GM12878 (cell line): ENCODE measurements at regions not wholly inside any gene's neighbourhood (a gene's known extent, or its start where the extent isn't known, plus 50 kb on each side); places are given as distances from the start of the nearest gene placed in this dataset.

Source experiments
- ATAC-seq: fragments of 200-7000 bp; cut with Tn5 transposase; 3 replicates; pipeline ENCODE4 v1.9.1; 2020; ENCODE audit warnings: mild to moderate bottlenecking, moderate library complexity
- BruUV-seq: library from RNA; stranded (reverse); fragments of 400-500 nt; replicated peaks from 2 replicates; lab custom pipeline; 2021; lab: Mats Ljungman, UMichigan
- CTCF ChIA-PET: fragments of 300-600 bp; sonication (Branson Sonifier 250); formaldehyde crosslinking; extraction: SDS; loops from one replicate; lab custom pipeline; 2021; ENCODE audit warnings: inconsistent platforms; lab: Yijun Ruan, JAX
- POLR2A ChIA-PET: fragments of 350-600 bp; formaldehyde crosslinking; extraction: SDS; loops from one replicate; lab custom pipeline; 2021; ENCODE audit warnings: inconsistent platforms; lab: Charles Lee
- RAD21 ChIA-PET: fragments of 300-600 bp; sonication (Branson Sonifier 250); formaldehyde crosslinking; loops from one replicate; lab custom pipeline; 2023; ENCODE audit warnings: antibody characterized with exemption; ENCODE audit not compliant: unreplicated experiment; lab: Charles Lee
- SMC1A ChIA-PET: fragments of 300-600 bp; sonication (Branson Sonifier 250); formaldehyde crosslinking; loops from one replicate; lab custom pipeline; 2023; ENCODE audit not compliant: unreplicated experiment, uncharacterized antibody; lab: Charles Lee
- DNase-seq: peaks from one replicate; pipeline ENCODE4 v3.0.0-alpha.2; 2011; ENCODE audit warnings: low read depth, low spot score
- FAIRE-seq: peaks from 3 replicates; lab custom pipeline; 2011; peaks lifted over from hg19 to GRCh38; lab: Jason Lieb, UNC
- H2AFZ ChIP-seq: 2 replicates; pipeline ENCODE4 v1.6.0; 2011; ENCODE audit warnings: low read depth, low read length, control low read depth; ENCODE audit not compliant: control insufficient read depth
- H3K27ac ChIP-seq: 2 replicates; pipeline ENCODE4 v1.5.1; 2011; ENCODE audit warnings: control low read depth; ENCODE audit not compliant: control insufficient read depth, insufficient read depth
- H3K27me3 ChIP-seq, 2 experiments: replicated peaks in 1 of 2; 2 replicates each; pipeline versions ENCODE4 v1.6.0 to v1.6.1; 2011; ENCODE audit warnings: low read length in 1 of 2; ENCODE audit not compliant: control insufficient read depth in 2 of 2, insufficient read depth in 2 of 2
- H3K36me3 ChIP-seq, 2 experiments: 2 replicates each; pipeline ENCODE4 v1.5.1; 2011; ENCODE audit warnings: low read length in 1 of 2; ENCODE audit not compliant: control insufficient read depth in 2 of 2, insufficient read depth in 2 of 2
- H3K4me1 ChIP-seq: 2 replicates; pipeline ENCODE4 v1.6.1; 2011; ENCODE audit warnings: mild to moderate bottlenecking, low read length, moderate library complexity, mixed read lengths; ENCODE audit not compliant: control insufficient read depth, insufficient read depth
- H3K4me2 ChIP-seq: 2 replicates; pipeline ENCODE4 v1.6.0; 2011; ENCODE audit warnings: control low read depth; ENCODE audit not compliant: control insufficient read depth, insufficient read depth
- H3K4me3 ChIP-seq: fragments of 200-600 bp; sonication (generic); 2 replicates; pipeline ENCODE4 v1.5.1; 2016
- H3K79me2 ChIP-seq: 2 replicates; pipeline ENCODE4 v1.6.0; 2011; ENCODE audit warnings: low read length; ENCODE audit not compliant: control insufficient read depth, insufficient read depth
- H3K9ac ChIP-seq: 2 replicates; pipeline ENCODE4 v1.8.0; 2011; ENCODE audit warnings: low read length, control low read depth, mixed read lengths; ENCODE audit not compliant: control insufficient read depth, insufficient read depth
- H3K9me3 ChIP-seq: replicated peaks from 3 replicates; pipeline ENCODE4 v1.5.1; 2011; ENCODE audit warnings: mild to moderate bottlenecking, low read length; ENCODE audit not compliant: control insufficient read depth, insufficient read depth
- H4K20me1 ChIP-seq: 2 replicates; pipeline ENCODE4 v1.6.0; 2011; ENCODE audit not compliant: control insufficient read depth, insufficient read depth
- BRCA1 ChIP-seq: IDR thresholded peaks from 2 replicates; pipeline ENCODE4 v1.6.1; 2011; ENCODE audit warnings: low read depth, low read length, improper control_type of control experiment
- DPF2 ChIP-seq: fragments of 450-650 bp; IDR thresholded peaks from 2 replicates; pipeline ENCODE4 v1.6.1; 2017; ENCODE audit warnings: mild to moderate bottlenecking
- EP300 ChIP-seq, 2 experiments: fragments of 150-350 bp in 1 of 2; IDR thresholded peaks; 2 replicates each; pipeline ENCODE4 v1.6.1; 2011 to 2012; ENCODE audit warnings: low read depth in 2 of 2, low read length in 2 of 2, borderline replicate concordance in 1 of 2, improper control_type of control experiment in 1 of 2, inconsistent platforms in 1 of 2; ENCODE audit not compliant: control insufficient read depth in 1 of 2
- IRF5 ChIP-seq: fragments of 450-650 bp; IDR thresholded peaks from 2 replicates; pipeline ENCODE4 v1.6.1; 2017; ENCODE audit warnings: borderline replicate concordance
- JUNB ChIP-seq: IDR thresholded peaks from 2 replicates; pipeline ENCODE4 v1.6.1; 2016; ENCODE audit warnings: antibody characterized with exemption, mild to moderate bottlenecking
- MEF2A ChIP-seq: IDR thresholded peaks from 2 replicates; pipeline ENCODE4 v1.6.1; 2011; ENCODE audit warnings: low read depth, mild to moderate bottlenecking, low read length, moderate library complexity; ENCODE audit not compliant: insufficient read depth
- SMARCA5 ChIP-seq: fragments of 450-650 bp; IDR thresholded peaks from 2 replicates; pipeline ENCODE4 v1.6.1; 2017; ENCODE audit warnings: mild to moderate bottlenecking
- SMC3 ChIP-seq: IDR thresholded peaks from 2 replicates; pipeline ENCODE4 v1.6.1; 2011; ENCODE audit warnings: low read length, improper control_type of control experiment, borderline replicate concordance
- SP1 ChIP-seq: IDR thresholded peaks from one replicate; pipeline ENCODE4 v1.6.1; 2011; ENCODE audit warnings: low read depth, low read length
- TARDBP ChIP-seq: IDR thresholded peaks from 2 replicates; pipeline ENCODE4 v1.6.1; 2016; ENCODE audit warnings: borderline replicate concordance
- USF1 ChIP-seq: IDR thresholded peaks from 2 replicates; pipeline ENCODE4 v1.6.1; 2011; ENCODE audit warnings: borderline replicate concordance, low read depth, mild to moderate bottlenecking, moderate library complexity, mixed read lengths, low read length; ENCODE audit not compliant: insufficient read depth; ENCODE audit errors: extremely low read length
- ZBTB40 ChIP-seq: fragments of 450-650 bp; IDR thresholded peaks from 2 replicates; pipeline ENCODE4 v1.6.1; 2016; ENCODE audit warnings: mild to moderate bottlenecking, moderate library complexity, borderline replicate concordance
- ZNF217 ChIP-seq: fragments of 450-650 bp; IDR thresholded peaks from 2 replicates; pipeline ENCODE4 v1.6.1; 2017; ENCODE audit warnings: antibody characterized with exemption, mild to moderate bottlenecking
- WGBS: methylation state at CpG from one replicate; pipeline ENCODE4 v1.1.6; 2016; ENCODE audit warnings: low lambda C conversion rate; ENCODE audit not compliant: insufficient replicate concordance, insufficient coverage; ENCODE audit errors: missing lambda C conversion rate; 5-methylcytosine and 5-hydroxymethylcytosine counted together
- in situ Hi-C: fragments of 300-500 bp; cut with MboI; formaldehyde crosslinking; loops from 9 replicates; pipeline ENCODE4 v1.14.3; 2018; ENCODE audit warnings: mixed read lengths
- intact Hi-C: fragments of 100-400 bp; cut with micrococcal nuclease; formaldehyde crosslinking; loops from one replicate; pipeline ENCODE4 v1.14.2; 2022; ENCODE audit not compliant: unreplicated experiment
- TF ChIP-seq, protein P1 (sequence below): fragments of 450-650 bp; IDR thresholded peaks from 2 replicates; pipeline ENCODE4 v1.6.1; 2016; ENCODE audit warnings: mild to moderate bottlenecking
- TF ChIP-seq, protein P2 (sequence below): fragments of 150-350 bp; IDR thresholded peaks from 2 replicates; pipeline ENCODE4 v1.6.1; 2016; ENCODE audit warnings: low read depth, low read length

DNA sequence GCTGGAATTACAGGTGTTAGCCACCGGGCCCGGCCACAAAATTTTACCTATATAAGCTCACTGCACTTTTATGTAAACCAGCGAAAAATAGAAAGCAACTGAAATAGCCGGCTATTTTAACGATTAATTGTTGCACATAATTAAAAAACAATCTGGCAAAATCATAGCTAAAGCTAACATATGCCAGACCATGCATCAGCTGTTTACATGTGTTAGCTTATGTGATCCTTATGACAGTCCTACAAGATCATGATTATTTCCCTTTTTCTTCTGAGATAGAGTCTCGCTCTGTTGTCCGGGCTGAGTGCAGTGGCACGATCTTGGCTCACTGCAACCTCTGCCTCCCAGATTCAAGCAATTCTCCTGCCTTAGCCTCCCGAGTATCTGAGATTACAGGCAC, 157.0 kb downstream of the ZFP64 start:
- Histone ChIP-seq H2AFZ (no peak overlapping the region), H4K20me1 (no peaks in the 10 kb centered on the region), H3K9ac (no peak overlapping the region), H3K4me2 (no peak overlapping the region), H3K36me3 (no peaks in the 10 kb centered on the region), H3K9me3 (no peaks in the 10 kb centered on the region), H3K4me3 (no peak overlapping the region), H3K79me2 (no peaks in the 10 kb centered on the region), H3K27me3 (no peaks in the 10 kb centered on the region), H3K27ac (no peak overlapping the region), H3K4me1 (no peaks in the 10 kb centered on the region)
- ChIA-PET POLR2A (no interaction called here), RAD21 (no interaction called here), SMC1A (no interaction called here), CTCF (no interaction called here)
- TF ChIP-seq MEF2A, result no peak
- no peak for TF ChIP-seq SMARCA5
- no peak for TF ChIP-seq IRF5
- TF ChIP-seq BRCA1, result no peak
- TF ChIP-seq SMC3, result no peak
- TF ChIP-seq, protein P1, sequence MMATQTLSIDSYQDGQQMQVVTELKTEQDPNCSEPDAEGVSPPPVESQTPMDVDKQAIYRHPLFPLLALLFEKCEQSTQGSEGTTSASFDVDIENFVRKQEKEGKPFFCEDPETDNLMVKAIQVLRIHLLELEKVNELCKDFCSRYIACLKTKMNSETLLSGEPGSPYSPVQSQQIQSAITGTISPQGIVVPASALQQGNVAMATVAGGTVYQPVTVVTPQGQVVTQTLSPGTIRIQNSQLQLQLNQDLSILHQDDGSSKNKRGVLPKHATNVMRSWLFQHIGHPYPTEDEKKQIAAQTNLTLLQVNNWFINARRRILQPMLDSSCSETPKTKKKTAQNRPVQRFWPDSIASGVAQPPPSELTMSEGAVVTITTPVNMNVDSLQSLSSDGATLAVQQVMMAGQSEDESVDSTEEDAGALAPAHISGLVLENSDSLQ, result no peak
- no peak for TF ChIP-seq ZBTB40
- no peak for TF ChIP-seq USF1
- no peak for TF ChIP-seq JUNB
- TF ChIP-seq ZNF217, result no peak
- TF ChIP-seq TARDBP, result no peak
- TF ChIP-seq, protein P2, sequence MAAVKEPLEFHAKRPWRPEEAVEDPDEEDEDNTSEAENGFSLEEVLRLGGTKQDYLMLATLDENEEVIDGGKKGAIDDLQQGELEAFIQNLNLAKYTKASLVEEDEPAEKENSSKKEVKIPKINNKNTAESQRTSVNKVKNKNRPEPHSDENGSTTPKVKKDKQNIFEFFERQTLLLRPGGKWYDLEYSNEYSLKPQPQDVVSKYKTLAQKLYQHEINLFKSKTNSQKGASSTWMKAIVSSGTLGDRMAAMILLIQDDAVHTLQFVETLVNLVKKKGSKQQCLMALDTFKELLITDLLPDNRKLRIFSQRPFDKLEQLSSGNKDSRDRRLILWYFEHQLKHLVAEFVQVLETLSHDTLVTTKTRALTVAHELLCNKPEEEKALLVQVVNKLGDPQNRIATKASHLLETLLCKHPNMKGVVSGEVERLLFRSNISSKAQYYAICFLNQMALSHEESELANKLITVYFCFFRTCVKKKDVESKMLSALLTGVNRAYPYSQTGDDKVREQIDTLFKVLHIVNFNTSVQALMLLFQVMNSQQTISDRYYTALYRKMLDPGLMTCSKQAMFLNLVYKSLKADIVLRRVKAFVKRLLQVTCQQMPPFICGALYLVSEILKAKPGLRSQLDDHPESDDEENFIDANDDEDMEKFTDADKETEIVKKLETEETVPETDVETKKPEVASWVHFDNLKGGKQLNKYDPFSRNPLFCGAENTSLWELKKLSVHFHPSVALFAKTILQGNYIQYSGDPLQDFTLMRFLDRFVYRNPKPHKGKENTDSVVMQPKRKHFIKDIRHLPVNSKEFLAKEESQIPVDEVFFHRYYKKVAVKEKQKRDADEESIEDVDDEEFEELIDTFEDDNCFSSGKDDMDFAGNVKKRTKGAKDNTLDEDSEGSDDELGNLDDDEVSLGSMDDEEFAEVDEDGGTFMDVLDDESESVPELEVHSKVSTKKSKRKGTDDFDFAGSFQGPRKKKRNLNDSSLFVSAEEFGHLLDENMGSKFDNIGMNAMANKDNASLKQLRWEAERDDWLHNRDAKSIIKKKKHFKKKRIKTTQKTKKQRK, result no peak
- no peak for TF ChIP-seq EP300 (IDR thresholded peaks at IDR 0.05; ENCODE audit: borderline replicate concordance in 1 of 2, control insufficient read depth in 1 of 2, low read depth in 2 of 2, low read length in 2 of 2)
- no peak for TF ChIP-seq DPF2
- TF ChIP-seq SP1, result no peak
- 83% methylated on average over 9 of the region's 9 CpGs for whole genome bisulfite sequencing
- DNase-seq, result no peak
- intact Hi-C loops, result no loop called here
- ATAC-seq, result no peak
- FAIRE-seq, result no peak
- in situ Hi-C loops, result no loop called here
- BruUV-seq, result no TSS peak
